Ramos (cell line): ENCODE measurements at regions not wholly inside any gene's neighbourhood (a gene's known extent, or its start where the extent isn't known, plus 50 kb on each side); places are given as distances from the start of the nearest gene placed in this dataset.
"Not testable (repeated sequence)": the region's sequence is repeated elsewhere in the genome, so short reads cannot be mapped to it uniquely, and the experiment has no call there.

Experiments used
- in situ Hi-C: fragments of 300-500 bp; cut with MboI; formaldehyde crosslinking; loops from one replicate; pipeline ENCODE4 v1.14.3; 2022; ENCODE audit warnings: low sequenced_read_pairs; ENCODE audit not compliant: unreplicated experiment

DNA sequence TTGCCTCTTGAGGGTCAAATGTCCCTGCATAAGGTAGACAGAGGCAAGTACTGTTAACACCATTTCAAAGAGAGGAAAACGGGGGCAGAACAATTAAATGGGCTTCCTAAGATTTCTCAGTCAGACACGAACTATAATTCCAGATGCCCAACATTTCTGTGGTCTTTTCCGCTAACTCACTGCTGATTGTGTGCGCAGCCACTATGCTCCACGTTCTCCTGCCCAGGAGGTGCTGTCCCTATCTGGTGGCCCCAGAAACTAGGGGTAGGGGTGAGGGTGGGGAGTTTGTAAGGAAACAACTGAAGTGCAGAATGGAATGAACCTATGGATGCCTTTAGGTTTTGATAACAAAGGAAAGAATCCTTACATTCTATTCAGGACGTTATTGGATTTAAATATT lies 86.1 kb upstream of the BACH2 start:
- in situ Hi-C loops = no loop called here

DNA sequence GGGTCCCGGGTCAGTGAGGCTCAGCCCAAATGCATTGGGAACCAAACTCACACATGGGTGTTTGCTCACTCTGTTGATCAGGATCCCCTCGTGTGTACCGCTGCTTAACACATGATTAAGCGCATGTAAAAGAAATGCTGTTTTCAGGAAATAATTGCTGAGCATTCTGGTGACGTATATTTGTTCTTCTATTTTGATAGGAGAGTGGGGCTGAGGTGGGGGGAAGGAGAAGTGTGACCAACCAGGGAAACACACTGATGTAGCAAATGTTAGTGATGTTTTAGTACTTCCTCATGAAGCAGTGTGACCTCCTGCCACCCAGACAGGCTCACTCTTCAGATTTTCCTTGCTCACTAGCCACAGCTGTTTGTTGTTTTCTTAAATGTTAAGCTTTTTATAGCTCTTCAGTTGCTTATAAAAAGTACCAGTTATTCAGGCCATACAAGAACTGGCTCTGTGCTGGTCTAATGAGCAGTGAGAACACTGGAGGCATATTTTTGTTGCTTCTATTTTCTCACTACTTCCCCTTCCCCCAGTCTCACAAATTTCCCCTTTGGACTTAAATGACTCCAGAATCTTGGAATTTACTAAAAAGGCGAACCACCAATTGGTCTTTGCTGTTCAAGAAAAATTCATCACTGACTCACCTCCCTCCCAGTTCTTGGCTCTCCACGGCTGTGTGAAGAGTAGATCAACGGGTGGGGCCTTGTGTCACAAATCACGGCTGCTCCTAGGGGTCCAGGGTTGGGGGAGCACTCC lies 79.2 kb upstream of the BACH2 start:
- in situ Hi-C loops = loop anchor here (5.0 kb wide), 1 partner anchor 1019 kb away; no protein-coding TSS in a partner anchor

DNA sequence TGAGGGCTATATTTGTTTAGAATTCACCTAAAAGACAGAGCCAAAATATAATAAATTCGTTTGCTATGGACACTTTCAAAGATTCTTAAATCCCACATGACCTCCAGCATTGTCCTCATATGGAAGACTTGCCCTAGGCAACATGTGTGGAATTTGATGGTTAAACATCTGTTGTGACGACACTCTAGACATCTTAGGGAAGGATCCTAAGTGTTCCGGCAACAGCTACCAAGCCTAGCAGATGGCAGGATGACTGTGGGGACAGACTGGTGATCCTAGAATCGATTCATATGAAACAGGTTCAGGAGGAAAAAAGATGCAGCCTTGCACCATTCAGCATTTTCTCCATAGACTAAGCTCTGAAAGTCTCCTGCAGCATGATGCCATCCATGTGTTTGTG lies 77.6 kb upstream of the BACH2 start:
- in situ Hi-C loops = no loop called here

DNA sequence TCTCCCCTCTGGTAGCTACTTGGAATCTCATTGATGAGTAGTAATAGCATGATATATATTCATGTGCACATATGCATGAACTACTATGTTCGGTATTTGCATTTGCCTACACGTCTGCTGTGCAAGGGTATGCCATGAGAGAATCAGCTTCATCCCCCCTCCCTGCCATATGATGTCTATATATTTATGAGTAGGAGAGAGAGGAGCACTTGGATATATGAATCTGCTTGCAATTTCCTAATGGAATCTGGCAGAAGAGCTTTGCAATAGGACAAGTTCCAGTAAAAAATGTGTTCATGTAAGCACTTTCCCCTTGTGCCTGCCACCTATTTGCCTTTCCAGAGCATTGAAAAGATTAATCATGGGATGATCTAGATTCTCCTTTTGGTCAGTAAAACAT lies 76.2 kb upstream of the BACH2 start:
- in situ Hi-C loops = no loop called here

DNA sequence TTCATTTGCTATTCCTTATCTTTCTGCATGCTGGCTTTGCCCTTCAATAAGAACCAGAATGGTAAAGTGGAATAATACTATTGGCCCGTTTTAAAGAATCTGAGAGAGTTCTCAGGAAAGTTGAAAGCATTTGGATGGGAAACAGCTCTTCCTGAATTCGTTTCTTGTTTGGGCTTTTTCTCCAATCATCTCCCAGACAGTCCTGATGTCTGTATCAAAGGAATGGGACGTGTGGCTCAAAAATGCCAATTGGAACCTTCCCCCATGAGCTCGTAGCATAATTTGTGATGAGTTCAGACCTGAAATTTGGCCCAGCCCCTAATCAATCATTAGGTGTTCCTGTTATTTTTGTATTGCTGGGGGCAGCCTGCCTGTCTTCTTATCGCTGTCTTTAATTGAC lies 75.8 kb upstream of the BACH2 start:
- in situ Hi-C loops = no loop called here

DNA sequence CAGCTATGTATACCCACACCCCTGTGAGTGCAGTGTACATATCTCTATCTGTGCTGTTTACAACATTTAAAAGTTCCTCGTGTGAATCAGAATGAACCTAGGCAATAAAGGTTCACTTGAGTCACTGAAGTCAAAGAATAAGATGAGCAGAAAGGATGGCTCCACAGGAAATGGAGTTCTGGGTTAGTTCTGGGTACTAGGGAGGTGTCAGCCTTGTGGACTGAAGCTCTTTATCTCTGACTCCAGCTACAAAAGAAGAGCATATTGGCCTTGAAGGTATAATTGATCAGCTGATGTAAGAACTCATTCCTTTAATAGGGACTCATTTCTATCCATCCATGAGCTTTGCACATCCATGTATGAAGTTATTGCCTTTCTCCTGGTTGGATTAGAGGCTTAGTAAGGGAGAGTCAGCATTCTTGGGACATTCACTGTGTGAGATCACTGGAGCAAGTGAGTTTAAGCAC lies 73.9 kb upstream of the BACH2 start:
- in situ Hi-C loops = no loop called here

DNA sequence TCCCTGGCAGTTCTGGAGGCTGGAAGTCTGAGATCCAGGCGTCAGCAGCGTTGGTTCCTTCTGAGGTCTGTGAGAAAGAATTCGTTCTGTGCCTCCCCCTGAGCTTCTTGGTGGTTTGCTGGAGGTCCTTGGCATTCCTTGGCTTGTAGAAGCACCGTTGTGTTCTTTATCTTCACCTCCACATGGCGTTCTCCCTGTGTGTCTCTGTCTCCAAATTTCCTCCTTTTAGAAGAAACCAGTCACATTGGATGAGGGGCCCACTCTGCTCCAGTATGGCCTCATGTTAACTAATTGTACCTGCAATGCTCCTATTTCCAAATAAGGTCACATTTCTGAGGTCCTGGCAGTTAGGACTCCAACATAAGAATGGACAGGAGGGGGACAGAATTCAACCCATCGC lies 73.0 kb upstream of the BACH2 start:
- in situ Hi-C loops = no loop called here

DNA sequence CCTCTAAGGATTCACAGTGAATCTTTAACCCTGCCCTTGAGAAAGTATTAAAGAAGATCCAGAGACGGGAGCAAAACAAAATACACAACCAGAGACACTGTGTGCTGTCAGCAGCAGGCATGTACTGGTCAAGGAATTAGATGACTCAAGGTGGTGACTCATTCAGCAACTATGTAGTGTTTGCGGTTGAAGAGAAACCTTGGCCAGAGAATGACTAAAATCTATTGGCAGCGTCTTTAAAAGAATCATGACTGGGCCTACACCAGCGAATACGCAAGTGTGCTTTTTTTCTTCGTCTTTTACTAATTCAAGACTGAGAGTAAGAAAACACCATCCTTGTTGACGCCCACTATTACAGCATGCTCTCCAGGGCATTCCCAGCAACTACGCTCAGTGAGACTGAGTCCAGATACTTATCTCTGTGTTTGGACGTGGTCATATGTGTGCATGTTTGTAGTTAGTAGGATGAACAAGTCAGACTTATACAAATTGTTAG lies 72.4 kb upstream of the BACH2 start:
- in situ Hi-C loops = no loop called here

DNA sequence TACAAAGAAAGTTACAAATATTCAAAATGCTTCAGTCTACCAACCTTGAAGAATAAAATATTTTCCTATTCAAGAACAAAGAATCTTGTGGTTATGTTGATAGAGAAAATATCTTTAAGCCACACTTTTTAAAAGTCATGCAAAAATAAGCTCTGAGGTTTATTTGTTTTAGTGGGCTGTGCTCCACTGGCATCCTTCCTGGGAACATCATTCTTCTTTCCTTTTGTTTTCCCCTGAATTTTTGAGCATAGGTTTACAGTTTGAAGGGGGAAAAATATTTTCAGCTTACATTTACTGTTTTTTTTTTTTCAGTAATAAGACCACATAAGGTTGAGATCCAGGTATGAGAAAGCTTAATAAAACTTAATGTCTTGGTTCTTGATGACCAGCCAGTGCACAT lies 72.0 kb upstream of the BACH2 start:
- in situ Hi-C loops = no loop called here

DNA sequence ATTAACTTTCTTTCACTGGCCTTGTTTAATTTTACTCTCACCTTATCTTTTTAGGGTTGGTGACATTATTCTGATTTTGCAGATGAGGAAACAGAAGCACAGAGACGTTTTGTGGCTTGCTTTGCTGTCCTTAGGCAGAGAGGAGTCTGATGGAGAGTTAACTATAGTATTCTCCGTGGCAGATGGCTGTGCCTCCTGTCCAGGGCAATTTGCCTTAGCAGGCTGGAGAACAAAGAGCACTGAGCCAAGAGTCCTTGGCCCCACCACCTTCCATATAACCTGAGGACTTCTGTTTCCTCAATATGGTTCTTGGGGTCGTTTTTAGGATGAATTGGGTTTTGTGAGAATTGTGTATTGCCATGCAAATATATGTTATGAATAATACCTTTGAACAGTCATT lies 71.4 kb upstream of the BACH2 start:
- in situ Hi-C loops = no loop called here

DNA sequence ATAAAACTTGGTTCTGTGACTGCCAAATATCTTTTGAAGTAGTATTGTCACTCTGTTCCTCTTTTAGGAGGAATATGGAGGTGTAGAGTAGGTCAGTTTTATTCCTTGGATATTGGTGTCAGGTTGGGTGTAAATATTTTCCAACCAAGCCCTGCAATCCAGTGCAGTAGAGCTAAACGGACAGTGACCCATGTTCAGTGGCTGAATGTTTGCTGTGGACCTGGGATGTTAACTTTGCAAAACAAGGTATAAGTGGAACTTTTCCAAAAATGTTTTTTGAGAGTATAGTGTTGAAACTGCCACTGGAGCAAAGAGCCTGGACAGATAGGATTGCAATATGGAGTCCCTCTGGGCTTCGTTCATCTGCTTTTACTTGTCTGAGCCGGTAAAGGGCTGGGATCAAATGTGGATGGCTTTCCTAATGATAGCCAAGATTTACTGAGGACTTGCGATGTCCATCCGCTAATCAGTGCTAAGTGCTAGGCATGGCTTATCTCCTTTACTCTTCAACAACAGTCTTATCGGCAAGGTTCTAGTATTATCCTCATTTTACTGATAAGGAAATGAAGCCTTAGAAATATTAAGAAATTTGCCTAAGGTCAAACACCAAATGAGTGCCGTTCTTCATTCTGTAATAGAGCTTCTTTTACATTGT lies 69.0 kb upstream of the BACH2 start:
- in situ Hi-C loops = no loop called here

DNA sequence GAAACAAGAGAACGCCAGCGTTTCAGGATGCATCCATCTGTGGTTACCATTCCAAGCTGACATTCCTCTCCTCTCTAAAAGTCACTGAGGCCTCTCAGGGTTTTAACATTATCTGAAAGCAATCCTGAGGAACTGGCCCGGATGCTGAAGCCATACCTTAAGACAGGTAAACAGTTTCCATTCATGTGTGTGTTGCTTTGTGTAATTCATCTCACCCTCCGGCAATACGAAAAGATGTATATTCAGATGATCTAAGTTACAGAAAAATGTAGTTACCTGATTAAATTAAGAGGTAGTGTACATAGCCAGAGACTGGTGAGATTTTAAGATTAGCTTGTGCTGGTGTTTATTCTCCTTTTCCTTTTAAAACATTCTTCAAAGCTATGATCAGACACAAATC lies 68.4 kb upstream of the BACH2 start:
- in situ Hi-C loops = no loop called here

DNA sequence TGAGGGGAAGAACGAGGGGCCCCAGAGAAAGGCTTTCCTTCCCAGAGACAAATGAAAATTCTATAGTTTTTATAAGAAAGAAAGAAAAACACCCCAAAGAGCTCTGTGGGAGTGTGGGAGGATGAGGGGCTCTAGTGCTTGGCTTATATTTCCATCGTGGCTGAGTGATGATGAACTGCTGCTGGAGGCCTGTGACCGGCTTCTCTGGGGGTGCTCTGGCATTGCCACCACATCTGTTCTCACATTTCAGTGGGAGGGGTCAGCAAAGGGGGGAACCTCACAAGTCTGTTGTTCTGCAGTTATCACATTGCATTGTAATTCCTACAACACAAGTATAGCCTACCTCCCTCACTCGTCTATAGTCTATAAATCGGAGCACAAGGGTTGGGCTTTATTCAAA lies 67.6 kb upstream of the BACH2 start:
- in situ Hi-C loops = no loop called here

DNA sequence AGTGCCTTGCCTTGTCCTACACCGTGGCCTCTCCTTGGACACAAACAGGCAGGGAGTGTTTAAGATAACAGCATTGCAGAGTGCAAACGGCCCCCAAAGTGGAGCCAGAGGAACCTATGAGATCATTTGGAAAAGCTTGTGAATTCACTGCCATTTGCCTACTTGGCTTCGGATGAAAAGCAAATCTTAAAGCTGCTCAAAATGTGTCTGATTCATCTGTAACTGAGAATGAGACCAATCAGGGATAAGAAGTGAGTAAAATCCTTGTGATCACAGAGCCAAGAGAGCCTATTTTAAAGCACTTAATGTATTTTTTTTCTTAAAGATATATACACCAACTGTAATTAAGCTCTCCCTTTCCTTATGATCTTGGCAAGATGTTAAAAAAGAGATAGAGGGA lies 65.7 kb upstream of the BACH2 start:
- in situ Hi-C loops = no loop called here

DNA sequence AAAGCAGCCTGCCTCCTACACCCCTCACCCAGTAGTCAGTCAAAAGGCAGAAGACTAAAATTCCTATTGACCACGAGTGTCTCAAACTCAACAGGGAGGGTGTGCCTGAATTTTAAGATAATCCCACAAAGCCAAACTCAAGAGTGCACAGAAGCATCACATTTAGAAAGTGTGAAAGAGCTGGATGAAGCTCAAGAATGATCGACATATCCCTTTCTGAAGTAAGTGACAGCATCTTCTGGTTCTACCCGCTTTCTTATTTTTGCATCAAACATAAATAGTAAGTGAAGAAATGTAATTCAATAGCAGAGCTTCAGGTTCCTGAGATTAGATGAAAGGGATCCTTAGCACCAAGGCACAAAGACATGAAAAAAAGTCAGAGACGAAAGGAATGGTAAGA lies 64.5 kb upstream of the BACH2 start:
- in situ Hi-C loops = no loop called here

DNA sequence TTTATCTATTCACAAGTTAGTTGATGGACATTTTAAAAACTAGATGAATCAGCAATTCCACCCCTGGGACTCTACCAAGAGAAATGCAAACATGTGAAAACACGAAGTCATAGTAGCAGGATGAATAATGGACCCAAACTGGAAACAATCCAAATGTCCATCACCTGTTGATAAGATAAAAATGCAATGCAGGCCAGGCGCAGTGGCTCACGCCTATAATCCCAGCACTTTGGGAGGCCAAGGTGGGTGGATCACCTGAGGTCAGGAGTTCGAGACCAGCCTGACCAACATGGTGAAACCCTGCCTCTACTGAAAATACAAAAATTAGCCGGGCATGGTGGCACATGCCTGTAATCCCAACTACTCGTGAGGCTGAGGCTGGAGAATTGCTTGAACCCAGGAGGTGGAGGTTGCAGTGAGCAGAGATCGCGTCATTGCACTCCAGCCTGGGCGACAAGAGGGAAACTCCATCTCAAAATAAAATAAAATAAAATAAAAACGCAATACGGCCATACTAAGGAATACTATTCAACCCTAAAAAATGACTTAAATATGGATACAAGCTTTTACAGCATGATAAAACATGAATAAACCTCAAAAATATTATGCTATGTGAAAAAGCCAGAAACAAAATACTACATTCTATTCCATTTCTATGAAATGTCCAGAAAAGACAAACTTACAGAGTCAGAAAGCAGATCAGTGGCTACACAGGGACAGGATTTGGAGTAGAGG lies 61.6 kb upstream of the BACH2 start:
- in situ Hi-C loops = not testable (repeated sequence)

DNA sequence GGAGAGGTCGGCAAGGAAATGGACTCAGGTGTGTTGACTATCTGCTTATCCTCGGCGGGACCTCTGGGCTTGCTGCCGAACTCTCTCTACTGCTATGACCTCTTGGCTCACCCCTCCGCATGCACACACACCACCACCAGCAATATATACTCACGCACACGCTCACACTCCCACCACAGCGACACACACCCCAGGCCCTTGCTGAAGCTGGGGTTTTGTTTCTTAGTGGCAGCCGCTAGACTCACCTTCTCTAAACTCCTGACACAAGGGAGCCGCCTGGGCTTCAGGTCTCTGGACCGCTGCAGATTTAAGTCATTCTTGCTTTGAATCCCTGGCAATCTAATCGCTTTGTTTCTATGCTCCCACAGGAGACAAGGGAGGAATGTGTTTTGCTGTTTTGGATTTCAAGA lies 59.4 kb upstream of the BACH2 start:
- in situ Hi-C loops = no loop called here

DNA sequence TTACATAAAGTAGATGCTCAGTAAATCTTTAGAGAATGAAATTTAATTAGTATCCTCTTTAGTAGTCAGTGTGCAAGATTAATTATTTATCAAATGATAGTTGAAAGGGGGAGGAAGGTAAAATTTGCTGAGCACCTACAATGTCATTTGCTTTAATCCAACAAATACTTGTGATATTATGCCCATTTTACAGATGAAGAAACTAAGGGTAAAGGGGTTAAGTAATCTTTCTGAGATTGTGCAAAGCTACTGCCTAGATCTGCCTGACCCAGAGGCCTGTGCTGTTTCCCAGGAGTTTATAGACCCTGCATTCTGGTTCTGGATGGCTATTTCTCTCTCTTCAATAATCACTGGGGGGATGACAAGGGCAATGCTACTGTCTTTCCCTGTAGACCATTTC lies 58.3 kb upstream of the BACH2 start:
- in situ Hi-C loops = no loop called here

DNA sequence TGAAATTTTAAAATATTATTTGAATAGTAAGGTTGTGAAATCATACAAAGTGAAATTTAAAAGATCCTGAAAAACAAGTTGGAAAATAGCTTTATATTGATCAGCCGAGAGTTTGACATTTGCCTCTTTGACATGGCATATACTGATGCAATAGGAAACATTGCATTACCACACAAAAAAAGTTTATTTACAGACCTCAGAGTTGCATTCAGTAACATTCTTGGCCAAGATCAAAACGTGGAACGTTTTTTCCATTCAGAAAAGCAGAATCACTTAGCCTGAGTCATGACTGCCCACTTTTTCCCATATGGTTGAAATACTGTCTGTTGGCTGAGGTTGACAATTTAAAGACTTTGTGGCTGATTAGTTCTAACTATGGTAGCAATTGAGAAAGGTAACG lies 55.1 kb upstream of the BACH2 start:
- in situ Hi-C loops = no loop called here

DNA sequence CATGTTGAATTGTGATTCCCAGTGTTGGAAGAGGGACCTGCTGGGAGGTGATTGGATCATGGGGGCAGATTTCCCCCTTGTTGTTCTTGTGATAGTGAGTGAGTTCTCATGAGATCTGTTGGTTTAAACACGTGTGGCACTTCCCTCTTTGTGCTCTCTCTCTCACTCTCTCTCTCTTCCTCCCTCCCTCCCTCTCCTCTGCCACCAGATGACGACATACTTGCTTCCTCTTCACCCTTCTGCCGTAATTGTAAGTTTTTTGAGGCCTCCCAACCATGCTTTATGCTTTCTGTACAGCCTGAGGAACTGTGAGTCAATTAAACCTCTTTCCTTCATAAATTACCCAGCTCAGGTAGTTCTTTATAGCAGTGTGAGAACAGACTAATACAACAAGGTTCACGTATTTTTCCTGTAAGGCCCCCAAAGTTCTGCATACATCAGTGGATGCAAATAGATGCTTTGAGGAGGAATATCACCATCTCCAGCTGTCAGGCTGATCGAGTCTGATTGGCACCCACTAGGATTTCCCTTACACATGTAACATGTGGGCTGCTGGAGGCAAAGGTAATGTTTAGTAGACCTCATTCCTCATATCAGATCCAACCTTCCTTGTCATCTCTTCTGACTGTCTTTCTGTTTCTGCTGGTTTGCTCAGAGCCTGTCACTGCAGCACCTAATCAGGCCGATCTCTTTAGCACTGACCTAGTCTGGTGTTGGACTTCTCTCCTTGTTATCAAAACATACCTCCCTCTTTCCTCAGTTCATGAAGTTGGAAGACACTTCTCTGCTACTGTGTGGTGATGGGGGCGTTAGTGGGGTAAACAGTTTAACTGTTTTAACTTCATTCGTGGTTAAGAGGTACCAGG lies 54.3 kb upstream of the BACH2 start:
- in situ Hi-C loops = no loop called here
